Activated CD8-positive, alpha-beta memory T cell treated with anti-CD3 and anti-CD28 coated beads for 48 hours (primary cell): ENCODE measurements at regions not wholly inside any gene's neighbourhood (a gene's known extent, or its start where the extent isn't known, plus 50 kb on each side); places are given as distances from the start of the nearest gene placed in this dataset.

ENCODE experiments used
- DNase-seq, 3 experiments: peaks; one replicate each; pipeline ENCODE4 v3.0.0-alpha.2; 2020; ENCODE audit warnings: low read depth in 2 of 3, low spot score in 2 of 3

DNA sequence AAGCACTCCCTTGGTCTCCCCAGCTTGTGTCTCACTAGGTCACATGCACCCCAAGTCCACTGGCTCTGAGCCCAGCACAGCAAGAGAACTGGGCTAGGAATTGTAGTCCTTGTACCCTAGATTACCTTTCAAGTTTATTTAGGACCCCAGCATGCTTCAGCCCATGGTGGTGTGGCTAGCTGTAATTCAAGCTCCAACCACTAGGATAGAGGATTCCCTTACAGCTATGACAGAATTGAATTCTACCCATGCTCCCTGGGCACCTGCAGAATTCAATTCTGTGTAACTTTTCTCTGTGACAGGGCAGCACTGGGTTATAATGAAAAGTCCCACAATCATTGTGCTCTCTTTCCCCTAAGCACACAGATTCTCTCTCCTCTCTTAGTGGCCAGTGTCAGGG lies 253.8 kb upstream of the DMD start:
- no peak for DNase-seq

DNA sequence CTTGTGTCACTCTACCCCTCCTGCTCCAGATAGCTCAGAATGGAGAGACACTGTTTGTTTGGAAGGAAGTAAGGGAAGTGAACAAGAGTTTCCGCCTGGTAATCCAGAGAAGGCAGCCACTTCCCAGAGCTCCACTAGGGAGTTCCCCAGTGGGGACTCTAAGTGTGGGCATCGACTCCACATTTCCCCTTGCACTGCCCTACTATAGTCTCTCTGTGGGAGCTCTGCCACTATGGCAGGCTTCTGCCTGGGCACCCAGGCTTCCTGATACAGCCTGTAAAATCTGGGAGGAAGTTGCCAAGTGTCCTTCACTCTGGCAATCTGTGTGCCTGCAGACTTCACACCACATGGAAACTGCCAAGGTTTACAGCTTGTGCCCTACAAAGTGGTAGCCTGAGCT lies 245.8 kb upstream of the DMD start:
- no peak for DNase-seq

DNA sequence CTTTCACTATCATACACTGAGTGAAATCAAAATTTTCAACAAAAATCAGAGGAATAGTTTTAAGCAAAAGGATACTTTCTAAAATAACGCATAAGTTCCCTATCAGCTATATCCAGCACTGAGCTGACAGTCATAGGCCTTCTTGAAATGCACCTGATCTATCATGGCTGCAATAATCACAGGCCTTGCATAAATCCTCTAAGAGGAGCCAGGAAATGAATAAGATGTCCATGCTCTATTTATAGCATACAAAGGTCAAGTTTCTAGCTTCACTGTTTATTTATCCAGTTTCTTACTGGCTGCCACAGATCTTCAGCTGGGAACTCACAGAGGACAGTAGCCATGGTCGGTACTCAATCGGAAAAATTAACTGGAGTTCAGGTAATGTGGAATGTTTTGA lies 235.9 kb upstream of the DMD start:
- no peak for DNase-seq

DNA sequence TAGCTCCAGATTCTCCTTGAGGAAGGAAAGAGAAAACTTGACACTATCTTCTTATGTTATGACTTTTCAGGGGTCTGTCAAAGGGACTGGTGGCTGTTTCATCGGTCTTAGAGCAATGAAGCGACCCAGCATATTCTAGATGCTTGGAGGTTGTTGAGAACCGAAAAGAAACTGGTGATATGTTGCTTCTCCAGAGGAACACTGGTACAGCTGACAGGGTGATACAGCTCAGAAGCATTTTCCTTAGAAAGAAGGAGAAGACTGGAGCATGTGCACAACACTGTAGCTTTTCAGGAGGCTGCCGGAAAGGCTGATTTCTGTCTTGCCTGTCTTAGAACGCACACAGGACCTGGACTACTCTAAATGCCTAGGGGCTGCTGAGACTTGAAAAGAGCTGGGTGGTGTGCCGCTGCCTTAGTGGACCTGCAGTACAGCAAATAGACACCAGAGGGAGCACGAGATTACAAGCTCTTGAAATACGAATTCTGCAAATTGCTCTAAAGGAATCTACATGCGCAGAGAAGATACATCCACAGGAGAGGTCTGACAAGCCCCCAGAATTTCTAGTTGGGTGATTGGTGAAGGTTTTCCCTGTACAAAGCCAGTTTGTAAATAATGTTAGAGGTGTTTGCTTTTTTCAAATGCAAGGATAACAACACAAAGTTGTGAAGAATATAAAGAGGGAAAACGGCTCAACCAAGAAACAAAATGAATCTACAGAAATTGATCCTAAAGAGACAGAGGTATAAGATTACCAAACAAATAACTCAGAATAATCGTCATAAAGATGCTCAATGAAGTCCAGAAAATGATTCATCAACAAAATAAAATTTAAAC lies 223.1 kb upstream of the DMD start:
- peak; percentile 2 to 21 (median 12) for DNase-seq

DNA sequence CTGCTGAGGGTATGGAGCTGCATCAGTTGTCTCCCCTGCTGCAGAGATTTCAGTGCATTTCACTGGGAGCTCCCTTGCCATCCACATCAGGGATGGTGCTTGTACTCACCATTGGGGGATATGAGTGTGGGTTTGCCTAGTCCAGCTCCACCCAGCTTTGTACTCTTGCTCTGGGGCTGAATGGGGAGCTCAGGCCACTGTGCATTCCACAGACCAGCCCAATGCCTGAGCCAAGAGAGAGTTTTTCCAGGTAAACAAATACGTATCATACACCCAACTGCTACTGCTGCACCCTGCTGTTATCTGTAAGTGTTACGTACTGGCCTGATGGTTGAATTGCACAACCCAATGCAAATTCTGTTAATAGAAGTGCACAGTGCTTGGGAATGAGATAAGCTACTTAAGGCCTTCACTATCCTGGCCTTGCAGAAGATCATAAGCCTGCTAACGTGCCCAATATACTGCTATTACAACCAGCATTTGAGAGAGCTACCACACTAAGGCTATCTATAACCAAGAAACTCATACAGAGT lies 205.0 kb upstream of the DMD start:
- no peak for DNase-seq

DNA sequence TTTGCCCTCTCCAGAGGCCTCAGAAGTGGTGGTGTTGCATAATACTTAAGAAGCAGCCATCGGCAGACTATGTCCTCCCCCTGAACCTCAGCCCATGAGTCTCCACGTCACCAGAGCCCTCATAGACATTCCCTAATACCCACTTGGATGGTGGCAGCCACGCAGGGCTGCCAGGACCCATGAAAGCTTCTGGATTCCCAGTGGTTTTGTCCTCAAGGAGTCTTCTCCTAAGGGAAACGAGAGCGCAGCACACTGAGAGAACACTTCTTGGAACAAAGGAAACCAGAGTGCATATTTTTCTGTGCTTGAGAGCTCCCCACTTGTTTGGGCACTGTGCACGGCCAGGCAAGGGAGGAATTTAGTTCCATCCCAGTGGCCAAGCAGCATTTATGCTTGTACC lies 204.1 kb upstream of the DMD start:
- no peak for DNase-seq

DNA sequence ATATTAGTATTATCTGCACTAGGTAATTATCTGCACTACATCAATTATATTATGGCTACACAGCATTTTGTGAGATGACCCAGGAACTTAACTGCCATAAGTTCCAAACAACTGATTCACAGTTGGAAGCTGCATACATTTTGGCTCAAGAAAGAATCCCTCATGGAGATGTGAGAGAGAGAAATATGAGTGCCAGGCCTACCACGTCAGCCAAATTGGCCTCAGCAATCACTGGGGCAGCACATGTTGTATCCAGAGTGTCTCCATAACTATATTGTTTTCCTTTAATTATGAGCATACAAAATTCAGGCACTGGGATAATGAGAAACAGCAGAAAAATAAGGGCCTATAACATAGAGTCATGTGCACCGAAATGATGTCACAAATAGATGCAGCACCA lies 174.2 kb upstream of the DMD start:
- no peak for DNase-seq

DNA sequence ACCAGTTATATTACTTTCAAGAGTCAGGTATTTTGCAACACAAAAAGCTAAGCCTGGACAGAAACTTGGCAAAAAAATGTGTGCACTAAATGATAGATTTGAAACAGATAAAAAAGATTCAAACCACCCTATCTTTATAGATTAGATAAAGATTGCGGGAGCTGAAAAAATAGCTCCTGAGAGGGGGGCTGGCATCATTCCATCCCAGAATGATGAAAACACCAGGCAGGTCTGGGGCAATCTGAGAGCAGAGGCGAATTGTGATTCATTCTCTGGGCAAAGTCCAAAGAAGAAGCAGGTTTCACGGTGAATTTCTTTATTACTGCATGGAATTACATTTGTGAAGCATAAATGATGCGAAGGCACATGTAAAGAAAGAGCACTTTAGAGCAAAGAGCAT lies 168.5 kb upstream of the DMD start:
- DNase-seq = no peak

DNA sequence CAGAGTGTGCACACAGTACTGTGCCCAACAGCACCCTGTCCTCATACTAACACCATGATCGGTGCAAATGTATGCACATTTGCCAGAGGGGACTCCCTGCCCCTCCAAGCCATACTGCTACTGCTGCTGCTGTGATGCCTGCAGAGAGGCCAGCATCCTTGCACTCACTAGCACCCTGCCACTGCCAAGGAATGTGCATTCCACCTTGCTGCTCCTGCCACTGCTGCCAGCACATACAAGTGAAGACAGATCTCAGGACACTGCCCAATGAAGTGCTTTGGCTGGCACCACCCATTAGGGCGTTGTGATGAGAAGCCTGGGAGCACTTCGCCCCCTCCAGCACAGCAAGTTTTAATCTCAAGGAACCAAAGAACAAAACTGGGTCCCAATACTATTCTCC lies 146.3 kb upstream of the DMD start:
- no peak for DNase-seq

DNA sequence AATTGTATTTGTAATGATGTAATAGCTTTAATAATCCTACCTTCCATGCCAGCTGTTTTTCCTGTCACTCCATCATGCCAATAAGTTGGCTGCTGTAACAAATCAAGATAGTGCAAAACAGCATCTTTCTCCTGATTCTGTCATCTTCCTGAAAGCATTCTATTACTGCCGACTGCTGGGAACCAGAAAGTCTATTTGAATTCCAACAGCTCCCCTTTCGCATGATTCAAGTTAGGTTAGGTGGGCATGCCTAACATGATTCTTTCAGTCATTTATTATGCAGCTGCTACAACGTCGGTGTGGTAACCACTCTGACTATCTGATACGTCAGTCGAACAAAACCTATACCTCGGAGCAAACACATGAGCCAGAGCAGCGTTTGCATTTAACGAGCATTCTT lies 127.9 kb upstream of the DMD start:
- no peak for DNase-seq

DNA sequence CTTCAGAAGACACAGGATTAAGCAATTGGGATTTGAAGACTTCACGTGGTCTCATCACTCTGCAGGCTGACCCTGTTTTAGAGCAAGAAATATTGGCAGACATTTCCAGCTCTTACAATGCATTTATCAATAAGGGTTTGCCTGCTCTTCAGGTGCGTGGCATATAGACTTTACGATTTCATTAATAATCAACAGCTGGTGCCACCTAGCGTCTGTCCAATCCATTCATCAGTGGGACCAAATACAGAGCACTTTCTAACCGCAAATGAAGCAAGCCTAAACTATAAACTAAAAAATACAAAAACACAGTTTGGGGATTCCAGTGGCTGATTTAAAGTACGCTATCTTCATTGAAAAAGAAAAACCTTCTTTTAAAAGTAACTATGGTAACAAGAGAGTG lies 125.4 kb upstream of the DMD start:
- no peak for DNase-seq

DNA sequence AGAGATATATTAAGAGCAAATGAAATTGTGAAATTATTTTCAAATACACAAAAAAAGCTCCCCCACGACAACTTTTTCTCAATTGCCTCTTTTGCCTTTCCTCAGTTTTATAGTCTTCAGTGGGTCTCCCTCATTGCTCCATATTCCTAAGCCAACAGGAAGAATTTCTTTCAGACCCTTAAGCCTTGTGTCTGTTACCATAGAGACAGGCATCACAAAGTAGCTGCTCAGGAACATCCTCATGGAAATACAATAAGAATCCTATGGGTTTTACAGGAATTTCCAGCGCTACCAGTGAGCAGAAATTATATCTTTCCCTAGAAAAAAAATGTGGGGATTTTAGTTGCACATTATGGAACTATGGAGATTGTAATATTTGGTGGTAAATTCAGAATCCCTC lies 121.9 kb upstream of the DMD start:
- DNase-seq = no peak

DNA sequence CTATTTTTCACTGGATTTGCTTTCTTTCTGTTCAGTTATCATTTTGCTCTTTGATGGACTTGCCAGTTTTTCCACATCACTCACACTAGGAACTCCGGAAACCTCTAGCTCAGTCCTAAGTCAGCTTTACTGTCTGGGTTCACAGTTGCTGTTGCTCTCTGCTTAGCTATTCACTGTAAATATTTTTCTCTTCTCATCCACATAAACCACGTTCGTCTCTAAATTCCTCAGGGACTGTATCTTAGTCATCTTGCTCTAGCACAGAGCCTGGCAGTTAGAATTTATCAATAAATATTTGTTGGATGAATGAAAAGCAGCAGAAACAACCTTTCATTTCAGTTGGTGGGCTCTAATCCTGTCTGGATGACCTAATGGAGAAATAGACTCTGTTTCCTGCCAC lies 119.4 kb upstream of the DMD start:
- no peak for DNase-seq

DNA sequence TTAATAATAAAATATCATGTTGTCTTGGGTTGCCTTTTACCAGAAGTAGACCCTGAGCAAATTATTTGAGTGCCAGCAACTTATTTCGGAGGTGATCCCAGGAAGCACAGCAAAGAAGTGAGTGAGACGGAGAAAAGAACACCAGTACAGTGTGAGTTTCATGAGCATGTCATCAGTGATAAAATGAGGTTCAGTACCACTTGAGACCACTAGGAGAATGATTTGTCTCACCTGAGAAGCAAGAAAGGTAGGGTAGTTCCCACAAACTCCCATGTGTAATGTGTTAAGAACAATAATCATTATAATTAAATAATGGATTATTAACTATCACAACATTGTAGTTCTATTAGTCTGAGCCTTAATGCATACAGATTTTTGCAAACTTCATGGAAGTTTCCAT lies 112.8 kb upstream of the DMD start:
- DNase-seq = no peak

DNA sequence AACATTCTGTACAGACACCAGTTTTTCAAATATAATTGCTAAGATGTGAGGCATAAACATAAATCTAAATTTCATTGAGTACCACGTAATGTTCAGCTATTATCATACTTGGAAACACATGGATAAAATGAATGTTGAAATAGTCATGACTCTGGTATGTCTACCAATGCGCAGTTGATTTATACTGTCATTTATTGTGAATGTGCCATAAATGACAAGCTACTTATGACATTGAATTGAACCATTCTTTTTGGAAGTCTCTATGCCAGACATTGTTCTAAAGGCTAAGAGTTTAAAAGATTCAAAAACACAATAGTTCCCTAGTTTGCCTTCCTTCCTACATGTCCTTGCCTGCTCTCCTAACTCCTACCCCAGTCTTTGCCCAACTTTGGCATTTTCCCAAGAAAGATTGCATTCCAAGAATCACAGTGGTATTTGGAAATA lies 96.6 kb upstream of the DMD start:
- DNase-seq = no peak

DNA sequence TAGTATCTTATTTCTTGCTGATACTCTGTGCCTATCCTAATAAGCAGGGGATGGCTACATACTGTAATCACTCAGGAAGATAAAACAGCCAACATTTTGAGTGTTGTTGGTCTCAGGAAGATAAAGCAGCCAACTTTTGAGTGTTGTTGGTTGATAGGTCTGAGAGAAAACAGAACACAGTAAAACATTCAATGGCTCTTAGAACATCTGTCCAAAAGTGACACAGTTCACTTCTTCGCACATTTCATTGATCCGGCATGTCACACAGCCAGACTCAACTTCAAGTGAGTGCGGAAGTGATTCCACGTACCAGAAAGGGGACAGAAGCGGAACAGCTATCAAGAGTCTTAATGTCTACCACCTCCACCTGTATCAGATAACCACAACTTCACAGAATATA lies 87.3 kb upstream of the DMD start:
- DNase-seq = no peak

DNA sequence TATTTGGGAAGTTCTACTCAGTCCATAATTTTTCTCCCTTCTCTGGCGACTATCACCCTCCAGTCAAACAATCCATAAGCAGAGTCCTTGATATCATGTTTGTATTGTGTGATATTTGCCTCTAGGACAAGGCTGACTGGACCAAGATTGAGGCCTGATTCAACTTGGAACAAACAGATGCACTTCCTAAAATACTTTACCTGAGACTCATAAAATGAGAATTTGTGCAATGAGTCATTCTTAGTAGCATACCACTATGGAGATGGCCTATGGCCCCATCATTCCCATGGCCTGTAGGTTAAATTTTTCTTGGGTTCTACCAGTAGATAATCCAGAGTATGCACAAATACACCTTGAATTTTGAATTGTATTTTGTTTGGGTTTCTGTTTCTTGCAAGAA lies 74.2 kb upstream of the DMD start:
- DNase-seq = no peak

DNA sequence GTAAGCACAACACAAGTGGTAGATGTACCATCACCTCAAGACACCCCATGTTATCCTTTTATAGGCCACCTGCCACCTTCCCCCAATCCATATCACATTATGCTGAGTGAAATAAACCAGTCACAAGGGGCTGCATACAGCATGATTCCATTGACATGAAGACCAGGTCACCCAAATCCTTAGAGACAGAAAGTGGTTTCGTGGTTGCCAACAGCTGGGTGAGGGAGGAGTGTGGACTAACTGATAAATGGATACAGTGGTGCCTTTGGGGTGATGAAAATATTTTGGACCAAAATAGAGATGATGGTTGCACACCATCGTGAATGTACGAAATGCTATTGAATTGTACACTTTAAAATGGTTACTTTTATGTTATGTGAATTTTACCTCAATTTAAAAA lies 65.7 kb upstream of the DMD start:
- no peak for DNase-seq

DNA sequence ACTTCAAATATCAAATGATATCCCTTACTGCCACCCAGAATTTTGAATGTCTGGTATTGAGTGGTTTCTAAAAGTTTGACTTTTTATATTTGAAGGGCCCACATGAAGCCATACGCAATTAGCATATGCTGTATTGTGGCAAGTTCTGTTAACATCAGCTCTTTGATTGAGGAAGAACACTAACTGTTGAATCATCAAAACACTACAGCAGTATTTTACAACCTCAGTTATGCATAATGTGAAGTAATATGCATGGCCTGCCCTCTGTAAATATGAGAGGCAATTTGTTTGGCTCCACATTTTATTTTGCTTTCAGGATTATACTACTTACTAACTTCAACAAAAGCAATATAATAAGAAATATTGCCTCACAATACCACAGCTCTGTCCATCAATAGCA lies 62.2 kb upstream of the DMD start:
- no peak for DNase-seq

DNA sequence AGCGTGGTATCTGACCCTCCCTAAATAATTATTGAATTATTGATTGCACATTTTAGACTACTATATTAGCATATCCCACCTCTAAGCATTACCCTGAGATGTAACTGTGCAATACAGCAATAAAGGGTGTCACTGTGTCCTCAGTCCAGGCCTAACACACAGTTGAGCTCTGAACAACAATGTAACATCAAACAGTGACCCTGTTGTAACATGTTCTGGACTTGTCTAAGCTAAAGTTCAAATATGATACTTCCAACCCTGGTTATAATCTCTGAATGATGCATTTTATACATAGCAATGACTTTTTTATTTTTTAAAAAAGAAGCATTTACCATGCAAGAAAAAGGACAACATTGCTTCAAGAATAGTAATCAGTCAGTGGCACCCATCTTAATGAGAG lies 61.6 kb upstream of the DMD start:
- DNase-seq = no peak
